H1 (cell line): ENCODE measurements at regions not wholly inside any gene's neighbourhood (a gene's known extent, or its start where the extent isn't known, plus 50 kb on each side); places are given as distances from the start of the nearest gene placed in this dataset.

ENCODE experiments used
- CTCF ChIA-PET: fragments of 300-600 bp; sonication (Branson Sonifier 250); formaldehyde crosslinking; loops from one replicate; lab custom pipeline; 2021; ENCODE audit not compliant: partially characterized antibody; lab: Charles Lee
- POLR2A ChIA-PET: fragments of 300-600 bp; sonication (Branson Sonifier 250); formaldehyde crosslinking; loops from one replicate; lab custom pipeline; 2021; ENCODE audit warnings: inconsistent platforms; ENCODE audit not compliant: partially characterized antibody; lab: Charles Lee
- DNase-seq, 2 experiments: peaks; one replicate each; pipeline versions ENCODE4 v3.0.0 to v3.0.0-alpha.2; 2010 to 2022; ENCODE audit warnings: low spot score in 2 of 2, low read depth in 1 of 2, mixed read lengths in 1 of 2
- FAIRE-seq: peaks from 2 replicates; lab custom pipeline; 2011; peaks lifted over from hg19 to GRCh38; lab: Jason Lieb, UNC
- H2AFZ ChIP-seq: 2 replicates; pipeline ENCODE4 v1.8.1; 2012; ENCODE audit warnings: low read length, inconsistent platforms
- H2AK5ac ChIP-seq: 2 replicates; pipeline ENCODE4 v1.6.1; 2013; ENCODE audit warnings: low read depth, low read length
- H2BK120ac ChIP-seq: replicated peaks from 2 replicates; pipeline ENCODE3; 2013; ENCODE audit warnings: low read depth, low read length, inconsistent platforms
- H2BK12ac ChIP-seq: 2 replicates; pipeline ENCODE4 v1.6.1; 2013; ENCODE audit warnings: low read depth, low read length
- H2BK15ac ChIP-seq: 2 replicates; pipeline ENCODE4 v1.6.1; 2013; ENCODE audit warnings: low read length
- H2BK20ac ChIP-seq: 2 replicates; pipeline ENCODE4 v1.6.1; 2013; ENCODE audit warnings: low read length
- H2BK5ac ChIP-seq: 2 replicates; pipeline ENCODE4 v1.6.1; 2013; ENCODE audit warnings: low read depth, low read length
- H3K14ac ChIP-seq: 2 replicates; pipeline ENCODE4 v1.6.1; 2013; ENCODE audit warnings: inconsistent platforms; ENCODE audit not compliant: insufficient read length
- H3K18ac ChIP-seq: 2 replicates; pipeline ENCODE4 v1.6.1; 2013; ENCODE audit warnings: low read length; ENCODE audit errors: extremely low read depth
- H3K23ac ChIP-seq: 2 replicates; pipeline ENCODE4 v1.6.1; 2013; ENCODE audit warnings: inconsistent platforms; ENCODE audit not compliant: insufficient read length
- H3K23me2 ChIP-seq: 2 replicates; pipeline ENCODE4 v1.6.1; 2013; ENCODE audit warnings: low read depth, low read length
- H3K27ac ChIP-seq: 2 replicates; pipeline ENCODE4 v1.6.1; 2011; ENCODE audit warnings: low read depth, low read length, inconsistent platforms
- H3K27me3 ChIP-seq, 4 experiments: replicated peaks in 1 of 4; 1 replicate in 1 of 4; 2 replicates in 3 of 4; pipeline versions ENCODE4 v1.6.1 to v1.8.1; 2011 to 2013; ENCODE audit warnings: low read length in 3 of 4, mild to moderate bottlenecking in 3 of 4, inconsistent platforms in 2 of 4, mixed read lengths in 2 of 4, moderate library complexity in 1 of 4; ENCODE audit not compliant: control insufficient read depth in 3 of 4, insufficient read depth in 3 of 4; ENCODE audit errors: extremely low read depth in 1 of 4
- H3K36me3 ChIP-seq, 4 experiments: 2 replicates each; pipeline versions ENCODE4 v1.6.1 to v1.8.1; 2011 to 2013; ENCODE audit warnings: mild to moderate bottlenecking in 4 of 4, low read length in 3 of 4, moderate library complexity in 2 of 4, control low read depth in 1 of 4, inconsistent platforms in 1 of 4; ENCODE audit not compliant: insufficient read depth in 4 of 4, control insufficient read depth in 2 of 4
- H3K4ac ChIP-seq: replicated peaks from 2 replicates; pipeline ENCODE3; 2013; ENCODE audit warnings: low read length, low read depth, mixed read lengths, inconsistent platforms; ENCODE audit not compliant: insufficient read length
- H3K4me1 ChIP-seq, 4 experiments: replicated peaks in 1 of 4; 1 replicate in 1 of 4; 2 replicates in 3 of 4; pipeline versions ENCODE4 v1.6.1 to v1.8.1; 2011 to 2013; ENCODE audit warnings: low read length in 3 of 4, inconsistent platforms in 2 of 4, mixed read lengths in 1 of 4; ENCODE audit not compliant: insufficient read depth in 4 of 4, control insufficient read depth in 3 of 4
- H3K4me2 ChIP-seq, 2 experiments: 2 replicates each; pipeline versions ENCODE4 v1.6.1 to v1.8.1; 2011 to 2013; ENCODE audit warnings: low read depth in 2 of 2, low read length in 2 of 2, control low read depth in 1 of 2, inconsistent platforms in 1 of 2, mild to moderate bottlenecking in 1 of 2; ENCODE audit not compliant: insufficient read depth in 1 of 2
- H3K4me3 ChIP-seq, 4 experiments: fragments of 200-600, 300-600 bp in 1 of 4; sonication (generic), shearing (Covaris generic), sonication (Bioruptor Twin) in 1 of 4; 2 replicates each; pipeline versions ENCODE4 v1.5.1 to v1.8.1; 2011 to 2016; ENCODE audit warnings: low read length in 4 of 4, low read depth in 3 of 4, control low read depth in 2 of 4, inconsistent platforms in 2 of 4, mild to moderate bottlenecking in 2 of 4, mixed read lengths in 1 of 4, moderate library complexity in 1 of 4; ENCODE audit not compliant: insufficient read depth in 2 of 4; ENCODE audit errors: extremely low read depth in 1 of 4
- H3K56ac ChIP-seq: replicated peaks from 2 replicates; pipeline ENCODE3; 2013; ENCODE audit warnings: low read depth, mild to moderate bottlenecking, mixed read lengths, low read length, inconsistent platforms; ENCODE audit not compliant: insufficient read length
- H3K79me1 ChIP-seq: 2 replicates; pipeline ENCODE4 v1.6.1; 2013; ENCODE audit warnings: low read depth, low read length, control low read depth
- H3K79me2 ChIP-seq, 2 experiments: 2 replicates each; pipeline versions ENCODE4 v1.6.1 to v1.8.1; 2012 to 2013; ENCODE audit warnings: low read length in 2 of 2, mild to moderate bottlenecking in 2 of 2, inconsistent platforms in 1 of 2; ENCODE audit not compliant: insufficient read depth in 2 of 2, control insufficient read depth in 1 of 2
- H3K9ac ChIP-seq, 4 experiments: replicated peaks in 1 of 4; 1 replicate in 1 of 4; 2 replicates in 3 of 4; pipeline versions ENCODE4 v1.6.1 to v1.8.1; 2011 to 2013; ENCODE audit warnings: low read depth in 3 of 4, low read length in 3 of 4, control low read depth in 2 of 4, mild to moderate bottlenecking in 2 of 4, moderate library complexity in 2 of 4, inconsistent platforms in 1 of 4; ENCODE audit errors: extremely low read depth in 1 of 4
- H3K9me3 ChIP-seq, 2 experiments: 2 replicates each; pipeline versions ENCODE4 v1.6.1 to v1.8.1; 2012 to 2013; ENCODE audit warnings: mild to moderate bottlenecking in 2 of 2, moderate library complexity in 2 of 2, control low read depth in 1 of 2, inconsistent platforms in 1 of 2, low read depth in 1 of 2, low read length in 1 of 2, mixed read lengths in 1 of 2; ENCODE audit not compliant: insufficient read depth in 2 of 2
- H4K20me1 ChIP-seq, 2 experiments: replicated peaks in 1 of 2; 2 replicates each; pipeline versions ENCODE3 to v1.8.1; 2011 to 2013; ENCODE audit warnings: inconsistent platforms in 2 of 2, low read length in 2 of 2, mild to moderate bottlenecking in 1 of 2; ENCODE audit not compliant: insufficient read depth in 2 of 2, control insufficient read depth in 1 of 2
- H4K5ac ChIP-seq: 2 replicates; pipeline ENCODE4 v1.6.1; 2013; ENCODE audit warnings: low read length, low read depth, mixed read lengths, inconsistent platforms; ENCODE audit not compliant: insufficient read length
- H4K8ac ChIP-seq: 2 replicates; pipeline ENCODE4 v1.8.0; 2013; ENCODE audit warnings: mild to moderate bottlenecking, moderate library complexity, low read length, inconsistent platforms; ENCODE audit not compliant: insufficient read depth; ENCODE audit errors: extremely low read depth
- H4K91ac ChIP-seq: replicated peaks from 2 replicates; pipeline ENCODE3; 2013; ENCODE audit warnings: low read length, mixed read lengths, inconsistent platforms; ENCODE audit not compliant: insufficient read length
- CTCF ChIP-seq, 3 experiments: IDR thresholded peaks; 1 replicate in 2 of 3; 2 replicates in 1 of 3; pipeline versions ENCODE4 v1.5.1 to v1.6.1; 2011; ENCODE audit warnings: low read length in 3 of 3, mild to moderate bottlenecking in 3 of 3, inconsistent platforms in 2 of 3, low read depth in 1 of 3, moderate library complexity in 1 of 3; ENCODE audit not compliant: insufficient read depth in 1 of 3; ENCODE audit errors: control extremely low read depth in 1 of 3
- EZH2 ChIP-seq: fragments of 200-600 bp; sonication (generic); IDR thresholded peaks from 2 replicates; pipeline ENCODE4 v1.7.1; 2012; ENCODE audit warnings: low read depth, mild to moderate bottlenecking, moderate library complexity, low read length, inconsistent platforms; ENCODE audit not compliant: severe bottlenecking
- KDM4A ChIP-seq: IDR thresholded peaks from one replicate; pipeline ENCODE4 v1.7.1; 2012; ENCODE audit warnings: low read depth, mild to moderate bottlenecking, moderate library complexity, low read length, inconsistent platforms; ENCODE audit not compliant: severe bottlenecking
- NANOG ChIP-seq: IDR thresholded peaks from 2 replicates; pipeline ENCODE4 v1.6.1; 2011; ENCODE audit warnings: low read length, low read depth, mild to moderate bottlenecking, inconsistent platforms; ENCODE audit not compliant: insufficient read depth, poor library complexity, severe bottlenecking
- RAD21 ChIP-seq, 2 experiments: IDR thresholded peaks in 1 of 2; conservative IDR thresholded peaks in 1 of 2; 2 replicates each; pipeline ENCODE4 v1.6.1; 2011; ENCODE audit warnings: low read depth in 2 of 2, low read length in 2 of 2, improper control_type of control experiment in 1 of 2, inconsistent platforms in 1 of 2, mild to moderate bottlenecking in 1 of 2, moderate library complexity in 1 of 2
- RFX5 ChIP-seq: IDR thresholded peaks from 2 replicates; pipeline ENCODE4 v1.6.1; 2011; ENCODE audit warnings: low read depth, low read length, improper control_type of control experiment, borderline replicate concordance
- TBP ChIP-seq: IDR thresholded peaks from 2 replicates; pipeline ENCODE4 v1.6.1; 2011; ENCODE audit warnings: low read depth, low read length, improper control_type of control experiment
- WGBS, 2 experiments: shearing (Covaris generic) in 1 of 2; methylation state at CpG; one replicate each; pipeline versions ENCODE4 v1.1.6 to v1.1.7; 2013 to 2015; ENCODE audit warnings: low lambda C conversion rate in 2 of 2, mixed read lengths in 2 of 2, inconsistent platforms in 1 of 2, low coverage in 1 of 2, missing lambda C conversion rate in 1 of 2; ENCODE audit not compliant: insufficient replicate concordance in 2 of 2, insufficient coverage in 1 of 2, insufficient read length in 1 of 2; ENCODE audit errors: extremely low coverage in 1 of 2, missing lambda C conversion rate in 1 of 2; 5-methylcytosine and 5-hydroxymethylcytosine counted together

DNA sequence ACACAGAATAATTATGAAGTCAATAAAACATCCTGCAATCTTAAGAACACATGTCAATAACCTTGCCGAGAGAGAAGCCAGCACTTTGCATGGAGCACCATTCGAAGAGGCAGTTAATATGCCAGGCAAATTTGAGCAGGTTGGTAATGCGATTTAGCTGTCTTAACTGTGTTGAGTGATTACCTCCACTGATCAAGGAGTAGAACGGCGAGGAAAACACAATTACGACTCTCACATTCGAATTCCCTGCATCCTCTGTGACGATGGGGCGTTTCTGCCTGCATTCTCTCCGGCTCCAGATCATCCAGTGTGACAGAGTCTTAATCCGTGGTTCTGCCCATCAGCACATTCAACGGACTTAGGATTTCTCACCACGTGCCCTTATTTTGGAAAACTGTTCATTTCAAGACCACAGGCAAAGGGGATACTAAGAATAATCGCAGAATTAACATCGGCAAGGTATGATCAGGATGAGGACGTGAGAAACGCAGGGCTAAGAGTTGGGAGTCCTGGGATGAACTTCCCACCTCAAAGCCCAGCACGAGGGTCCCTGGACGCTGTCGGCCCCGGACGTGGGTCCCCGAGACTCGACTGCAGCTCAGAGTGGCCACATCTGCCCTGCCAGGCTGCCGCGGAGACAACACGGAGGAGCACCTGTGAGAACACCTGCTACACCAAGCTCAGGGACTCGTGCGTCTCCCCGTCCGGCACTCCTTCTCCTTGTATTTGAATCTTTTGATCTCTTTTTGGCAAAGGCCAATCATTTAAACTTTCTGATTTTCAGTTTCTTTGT lies 499.2 kb upstream of the SALL3 start:
- Histone ChIP-seq H4K91ac (no peak overlapping the region), H3K9me3 (no peaks in the 10 kb centered on the region; a peak in 1 of 4 replicates), H3K4ac (no peak overlapping the region), H2AFZ (no peak overlapping the region), H2BK5ac (no peak overlapping the region), H3K56ac (no peak overlapping the region), H2BK15ac (no peak overlapping the region), H2AK5ac (no peak overlapping the region), H2BK12ac (no peak overlapping the region), H2BK120ac (no peak overlapping the region), H3K9ac (no peak overlapping the region), H3K79me2 (no peaks in the 10 kb centered on the region), H3K36me3 (no peaks in the 10 kb centered on the region), H3K14ac (no peak overlapping the region), H3K4me3 (no peak overlapping the region), H3K23ac (no peak overlapping the region), H3K18ac (no peak overlapping the region), H3K27me3 (no peaks in the 10 kb centered on the region), H3K27ac (no peak overlapping the region), H3K23me2 (no peaks in the 10 kb centered on the region), H3K79me1 (no peaks in the 10 kb centered on the region), H4K20me1 (no peaks in the 10 kb centered on the region), H4K5ac (no peak overlapping the region), H3K4me2 (no peak overlapping the region), H3K4me1 (no peaks in the 10 kb centered on the region), H2BK20ac (no peak overlapping the region), H4K8ac (no peak overlapping the region)
- no peak for FAIRE-seq
- DNase-seq: no peak
- TF ChIP-seq EZH2: no peak
- TF ChIP-seq CTCF (IDR thresholded peaks at IDR 0.05; ENCODE audit: control extremely low read depth in 1 of 3, insufficient read depth in 1 of 3, low read depth in 1 of 3, low read length in 3 of 3): no peak
- TF ChIP-seq KDM4A: no peak
- TF ChIP-seq RFX5: no peak
- no peak for TF ChIP-seq NANOG
- TF ChIP-seq TBP: no peak
- no peak for TF ChIP-seq RAD21 (IDR thresholded peaks at IDR 0.05 in 1 of 2, conservative IDR thresholded peaks at IDR 0.05 in 1 of 2; ENCODE audit: low read depth in 2 of 2, low read length in 2 of 2)
- CTCF ChIA-PET: no interaction called here
- POLR2A ChIA-PET: no interaction called here
- 92% methylated on average over 30 of the region's 31 CpGs; no CpG with 5 or more reads in 1 of the 2 experiments for WGBS, 2 experiments
